Stimulated activated CD4-positive, alpha-beta T cell treated with anti-CD3 and anti-CD28 coated beads, Interleukin-15, amount 100 ng/mL, for 48 hours (primary cell): ENCODE measurements at regions not wholly inside any gene's neighbourhood (a gene's known extent, or its start where the extent isn't known, plus 50 kb on each side); places are given as distances from the start of the nearest gene placed in this dataset.

Source experiments
- DNase-seq, 2 donors: peaks; one replicate each; pipeline ENCODE4 v3.0.0-alpha.2; 2020; ENCODE audit warnings: low read depth in 2 of 2

GRCh38 chr2:7286120-7286519 is 368.9 kb downstream of the RNF144A start:
- DNase-seq, result no peak

GRCh38 chr2:7288484-7288883 is 371.3 kb downstream of the RNF144A start:
- DNase-seq, result no peak

GRCh38 chr2:7289697-7290096 is 372.5 kb downstream of the RNF144A start:
- no peak for DNase-seq

- no peak for DNase-seq
These were observed 375.0 kb downstream of the RNF144A start for GRCh38 chr2:7292154-7292691.

GRCh38 chr2:7309582-7309981 is 392.4 kb downstream of the RNF144A start:
- DNase-seq, result no peak

- no peak for DNase-seq
These were observed 407.5 kb downstream of the RNF144A start for GRCh38 chr2:7324706-7325105.

- no peak for DNase-seq
These were observed 408.0 kb downstream of the RNF144A start for GRCh38 chr2:7325186-7325585.

- no peak for DNase-seq
These were observed 412.3 kb downstream of the RNF144A start for GRCh38 chr2:7329465-7329864.

- DNase-seq, result no peak
These were observed 416.1 kb downstream of the RNF144A start for GRCh38 chr2:7333189-7333765.

- no peak for DNase-seq
These were observed 416.8 kb downstream of the RNF144A start for GRCh38 chr2:7333960-7334493.

GRCh38 chr2:7338961-7339360 is 421.7 kb downstream of the RNF144A start:
- no peak for DNase-seq

- no peak for DNase-seq
These were observed 429.1 kb downstream of the RNF144A start for GRCh38 chr2:7346336-7346735.

- DNase-seq, result no peak
These were observed 431.5 kb downstream of the RNF144A start for GRCh38 chr2:7348761-7349160.

GRCh38 chr2:7352191-7352590 is 435.0 kb downstream of the RNF144A start:
- DNase-seq, result no peak

GRCh38 chr2:7353571-7353970 is 436.4 kb downstream of the RNF144A start:
- DNase-seq, result no peak

GRCh38 chr2:7355781-7356180 is 438.6 kb downstream of the RNF144A start:
- DNase-seq, result no peak

GRCh38 chr2:7356909-7357584 is 439.8 kb downstream of the RNF144A start:
- DNase-seq, result no peak

GRCh38 chr2:7357993-7358392 is 440.8 kb downstream of the RNF144A start:
- no peak for DNase-seq

- DNase-seq, result no peak
These were observed 441.7 kb downstream of the RNF144A start for GRCh38 chr2:7358865-7359447.

- DNase-seq, result no peak
These were observed 446.7 kb downstream of the RNF144A start for GRCh38 chr2:7363906-7364305.

GRCh38 chr2:7368211-7368610 is 451.0 kb downstream of the RNF144A start:
- DNase-seq, result no peak

- no peak for DNase-seq
These were observed 455.9 kb downstream of the RNF144A start for GRCh38 chr2:7373156-7373555.

GRCh38 chr2:7375901-7376300 is 458.7 kb downstream of the RNF144A start:
- DNase-seq, result no peak
